ENCODE measurements at regions not wholly inside any gene's neighbourhood (a gene's known extent, or its start where the extent isn't known, plus 50 kb on each side); places are given as distances from the start of the nearest gene placed in this dataset.
A peak's percentile ranks its signal among the peaks of the same experiment; 100 is the strongest.
"Not testable (repeated sequence)": the region's sequence is repeated elsewhere in the genome, so short reads cannot be mapped to it uniquely, and the experiment has no call there.

DNA sequence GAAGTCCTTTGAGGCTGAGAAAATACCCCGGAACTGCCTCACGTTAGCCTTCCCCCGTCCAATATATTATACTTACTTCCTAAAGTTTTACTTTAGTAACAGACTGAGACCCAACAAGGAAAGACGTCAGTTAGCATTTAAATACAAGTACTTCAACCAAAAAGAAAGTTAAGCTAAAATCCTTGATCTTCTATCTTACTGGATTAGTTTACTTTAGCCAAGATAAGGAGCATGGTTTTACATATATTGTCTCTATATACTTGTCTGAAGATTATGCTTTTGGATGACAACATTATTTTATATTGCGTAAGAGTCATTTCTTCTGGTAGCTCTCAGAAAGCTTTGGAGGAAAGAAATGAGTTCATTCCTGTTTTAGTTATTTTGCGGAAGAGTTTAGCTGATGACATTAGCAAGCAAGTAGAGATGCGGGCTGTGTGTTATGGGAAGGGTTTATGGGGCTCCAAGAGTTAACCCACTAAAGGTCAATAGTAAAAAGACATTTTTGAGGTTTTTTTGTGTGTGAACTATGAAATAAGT lies 532.9 kb downstream of the ZNF516 start:
- WGBS, 2 donors, result 80 to 82% methylated on average over 7 of the region's 7 CpGs
- H3K4me3 ChIP-seq, result no peak overlapping the region
- H3K36me3 ChIP-seq, result no peaks in the 10 kb centered on the region
- H3K4me1 ChIP-seq, result no peaks in the 10 kb centered on the region
- H3K27ac ChIP-seq, result no peak overlapping the region
- TF ChIP-seq POLR2AphosphoS5 (IDR thresholded peaks at IDR 0.05), result no peak
- TF ChIP-seq, protein P1, sequence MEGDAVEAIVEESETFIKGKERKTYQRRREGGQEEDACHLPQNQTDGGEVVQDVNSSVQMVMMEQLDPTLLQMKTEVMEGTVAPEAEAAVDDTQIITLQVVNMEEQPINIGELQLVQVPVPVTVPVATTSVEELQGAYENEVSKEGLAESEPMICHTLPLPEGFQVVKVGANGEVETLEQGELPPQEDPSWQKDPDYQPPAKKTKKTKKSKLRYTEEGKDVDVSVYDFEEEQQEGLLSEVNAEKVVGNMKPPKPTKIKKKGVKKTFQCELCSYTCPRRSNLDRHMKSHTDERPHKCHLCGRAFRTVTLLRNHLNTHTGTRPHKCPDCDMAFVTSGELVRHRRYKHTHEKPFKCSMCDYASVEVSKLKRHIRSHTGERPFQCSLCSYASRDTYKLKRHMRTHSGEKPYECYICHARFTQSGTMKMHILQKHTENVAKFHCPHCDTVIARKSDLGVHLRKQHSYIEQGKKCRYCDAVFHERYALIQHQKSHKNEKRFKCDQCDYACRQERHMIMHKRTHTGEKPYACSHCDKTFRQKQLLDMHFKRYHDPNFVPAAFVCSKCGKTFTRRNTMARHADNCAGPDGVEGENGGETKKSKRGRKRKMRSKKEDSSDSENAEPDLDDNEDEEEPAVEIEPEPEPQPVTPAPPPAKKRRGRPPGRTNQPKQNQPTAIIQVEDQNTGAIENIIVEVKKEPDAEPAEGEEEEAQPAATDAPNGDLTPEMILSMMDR (IDR thresholded peaks at IDR 0.05), result no peak
- H3K27me3 ChIP-seq, result no peaks in the 10 kb centered on the region
- ATAC-seq (ENCODE audit: low FRiP score in 2 of 2) (no peak), DNase-seq (no peak)
- no peaks in the 10 kb centered on the region for H3K9me3 ChIP-seq

DNA sequence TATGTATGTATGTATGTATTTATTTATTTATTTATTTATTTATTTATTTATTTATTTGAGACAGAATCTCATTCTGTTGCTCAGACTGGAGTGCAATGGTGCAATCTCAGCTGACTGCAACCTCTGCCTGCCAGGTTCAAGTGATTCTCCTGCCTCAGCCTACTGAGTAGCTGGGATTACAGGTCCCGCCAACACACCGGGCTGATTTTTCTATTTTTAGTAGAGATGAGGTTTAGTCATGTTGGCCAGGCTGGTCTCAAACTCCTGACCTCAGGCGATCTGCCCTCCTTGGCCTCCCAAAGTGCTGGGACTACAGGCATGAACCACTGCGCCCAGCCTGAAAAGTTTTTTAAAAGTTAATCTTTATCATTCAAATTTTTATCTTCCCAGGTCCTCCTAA lies 532.9 kb upstream of the SMIM21 start:
- WGBS, 2 donors, result 91 to 93% methylated on average over 4 of the region's 4 CpGs
- not testable (repeated sequence) for ATAC-seq (ENCODE audit: low FRiP score in 2 of 2)

DNA sequence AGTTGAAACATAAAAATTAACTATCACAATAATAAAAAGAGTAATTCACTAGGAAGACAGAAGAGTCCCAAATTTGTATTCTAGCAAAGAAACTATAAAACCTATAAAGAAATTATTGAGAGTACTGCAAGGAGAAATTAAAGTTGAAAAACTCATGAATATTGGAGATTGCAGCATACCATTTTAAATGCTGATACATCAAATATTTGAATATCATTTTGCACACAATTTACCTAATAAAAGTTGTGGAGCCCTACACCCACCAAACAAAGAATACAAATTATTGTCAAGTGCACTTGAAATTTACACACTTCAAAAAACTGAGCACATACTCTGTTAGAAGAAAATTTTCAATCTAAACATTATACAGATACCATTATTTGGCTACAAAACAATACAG lies 531.6 kb upstream of the SMIM21 start:
- DNase-seq, result no peak
- Histone ChIP-seq H3K4me3 (no peak overlapping the region), H3K4me1 (no peaks in the 10 kb centered on the region), H3K36me3 (no peaks in the 10 kb centered on the region), H3K9me3 (no peaks in the 10 kb centered on the region), H3K27ac (no peak overlapping the region), H3K27me3 (no peaks in the 10 kb centered on the region)
- TF ChIP-seq, protein P1 (IDR thresholded peaks at IDR 0.05), result no peak
- TF ChIP-seq POLR2AphosphoS5 (IDR thresholded peaks at IDR 0.05) (no peak), EP300 (IDR thresholded peaks at IDR 0.05) (no peak), POLR2A (IDR thresholded peaks at IDR 0.05) (no peak)
- no peak for ATAC-seq (ENCODE audit: low FRiP score in 2 of 2)

More for the DNA sequence above, 532.9 kb upstream of the SMIM21 start:
- not testable (repeated sequence) for H3K27ac ChIP-seq, DNase-seq, H3K9me3 ChIP-seq, H3K36me3 ChIP-seq, H3K27me3 ChIP-seq, H3K4me3 ChIP-seq, H3K4me1 ChIP-seq

DNA sequence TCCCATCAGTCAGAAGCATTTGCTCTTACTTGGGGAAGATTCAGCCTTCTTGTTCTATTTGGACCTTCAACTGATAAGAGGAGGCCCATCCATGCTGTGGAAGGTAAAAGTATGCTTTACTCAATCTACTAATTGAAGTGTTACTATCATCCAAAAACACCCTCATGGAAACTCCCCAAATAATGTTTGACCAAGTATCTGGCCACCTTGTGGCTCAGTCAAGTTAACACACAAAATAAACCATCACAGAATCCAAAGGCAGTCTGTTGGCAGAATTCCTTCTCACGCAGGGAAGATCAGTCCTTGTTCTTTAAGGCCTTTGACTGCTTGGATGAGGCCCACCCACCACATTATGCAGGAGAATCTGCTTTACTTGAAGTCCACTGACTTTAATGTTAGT lies 531.2 kb upstream of the SMIM21 start:
- WGBS, 2 donors, result 90 to 91% methylated on average over 1 of the region's 1 CpG
- ATAC-seq (ENCODE audit: low FRiP score in 2 of 2), result no peak
- no peaks in the 10 kb centered on the region for H3K27me3 ChIP-seq

DNA sequence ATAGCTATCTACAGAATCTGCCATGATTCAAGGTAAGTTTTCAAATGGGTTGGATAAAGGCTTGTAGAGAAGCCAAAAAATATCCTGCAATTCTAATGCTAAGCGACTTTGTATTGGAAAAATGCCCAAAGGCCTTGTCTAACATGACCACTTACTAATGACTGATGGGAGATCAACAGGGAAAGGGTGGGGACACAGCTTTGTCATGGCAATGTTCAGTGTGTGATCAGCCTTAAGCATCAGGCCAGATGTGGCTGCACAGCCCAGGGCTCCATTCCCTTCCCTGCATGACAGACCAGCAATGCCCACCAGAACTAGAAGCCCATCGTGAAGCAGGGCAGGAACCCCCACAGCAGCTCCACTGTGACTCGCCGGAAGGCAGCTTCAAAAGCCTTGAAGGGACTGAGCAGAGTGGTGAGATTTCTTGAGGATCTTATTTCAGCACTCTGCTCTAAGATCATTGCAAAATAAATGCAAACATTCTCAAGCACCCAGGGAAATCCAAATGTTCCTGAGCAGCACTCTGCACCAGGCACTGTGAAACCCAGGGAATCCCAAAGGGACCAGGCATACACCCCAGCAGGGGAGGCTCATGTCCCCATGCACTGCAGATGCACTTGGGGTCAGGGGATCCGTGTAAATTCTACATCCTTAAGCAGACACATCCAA lies 517.9 kb upstream of the SMIM21 start:
- H3K27me3 ChIP-seq, result no peaks in the 10 kb centered on the region
- H3K4me3 ChIP-seq, result no peak overlapping the region
- H3K36me3 ChIP-seq, result no peaks in the 10 kb centered on the region
- no peak overlapping the region for H3K27ac ChIP-seq
- ATAC-seq (ENCODE audit: low FRiP score in 2 of 2) (peak in 1 of 2 donors; percentile 46), DNase-seq (no peak)
- H3K4me1 ChIP-seq, result no peaks in the 10 kb centered on the region
- TF ChIP-seq POLR2AphosphoS5 (IDR thresholded peaks at IDR 0.05), result no peak
- TF ChIP-seq EP300 (IDR thresholded peaks at IDR 0.05), result no peak
- TF ChIP-seq POLR2A (IDR thresholded peaks at IDR 0.05), result no peak
- TF ChIP-seq, protein P1 (IDR thresholded peaks at IDR 0.05), result no peak
- 60 to 62% methylated on average over 3 to 5 of the region's 5 CpGs for WGBS, 2 donors
- peaks cover 0 to 7% (median 2%) of the 10 kb centered on the region in 4 donors for H3K9me3 ChIP-seq

More for the DNA sequence above, 531.2 kb upstream of the SMIM21 start:
- H3K4me3 ChIP-seq, result no peak overlapping the region
- H3K36me3 ChIP-seq, result no peaks in the 10 kb centered on the region
- H3K9me3 ChIP-seq, result no peaks in the 10 kb centered on the region
- H3K4me1 ChIP-seq, result no peaks in the 10 kb centered on the region
- H3K27ac ChIP-seq, result no peak overlapping the region
- TF ChIP-seq POLR2AphosphoS5 (IDR thresholded peaks at IDR 0.05) (no peak), EP300 (IDR thresholded peaks at IDR 0.05) (no peak), POLR2A (IDR thresholded peaks at IDR 0.05) (no peak)
- TF ChIP-seq, protein P1 (IDR thresholded peaks at IDR 0.05), result no peak
- DNase-seq, result no peak
